B cell (primary cell): ENCODE measurements at regions not wholly inside any gene's neighbourhood (a gene's known extent, or its start where the extent isn't known, plus 50 kb on each side); places are given as distances from the start of the nearest gene placed in this dataset.

Source experiments
- ATAC-seq: fragments of 200-7000 bp; cut with Tn5 transposase; one replicate; pipeline ENCODE4 v1.10.0; 2021; ENCODE audit warnings: low read depth, mild to moderate bottlenecking, moderate number of reproducible peaks, moderate library complexity
- CTCF ChIA-PET: fragments of 350-600 bp; sonication (Branson Sonifier 250); formaldehyde crosslinking; loops from one replicate; lab custom pipeline; 2021; ENCODE audit warnings: antibody characterized with exemption, inconsistent platforms; lab: Charles Lee
- POLR2A ChIA-PET: fragments of 350-600 bp; sonication (Branson Sonifier 250); formaldehyde crosslinking; loops from one replicate; lab custom pipeline; 2021; ENCODE audit warnings: antibody characterized with exemption; lab: Charles Lee
- DNase-seq: peaks from one replicate; pipeline ENCODE4 v3.0.0; 2013
- H2AFZ ChIP-seq: 2 replicates; pipeline ENCODE4 v1.6.1; 2012; ENCODE audit warnings: mild to moderate bottlenecking, low read depth, low read length; ENCODE audit not compliant: insufficient read depth, poor library complexity, severe bottlenecking
- H3K27ac ChIP-seq, 2 donors: 1 replicate in 1 of 2; 2 replicates in 1 of 2; pipeline ENCODE4 v1.5.1; 2012 to 2013; ENCODE audit warnings: low read length in 2 of 2, mild to moderate bottlenecking in 2 of 2, moderate library complexity in 1 of 2
- H3K27me3 ChIP-seq, 4 experiments: fragments of 200-600 bp in 1 of 4; sonication (generic) in 1 of 4; replicated peaks in 1 of 4; 1 replicate in 2 of 4; 2 replicates in 2 of 4; pipeline versions ENCODE4 v1.6.1 to v1.7.0; 2013 to 2016; ENCODE audit warnings: low read length in 3 of 4, mild to moderate bottlenecking in 2 of 4, mixed read lengths in 1 of 4, moderate library complexity in 1 of 4; ENCODE audit not compliant: insufficient read depth in 4 of 4, control insufficient read depth in 3 of 4; ENCODE audit errors: control extremely low read depth in 1 of 4
- H3K36me3 ChIP-seq, 2 experiments: replicated peaks in 1 of 2; 1 replicate in 1 of 2; 2 replicates in 1 of 2; pipeline versions ENCODE4 v1.6.1 to v1.7.1; 2013; ENCODE audit warnings: low read length in 1 of 2; ENCODE audit not compliant: insufficient read depth in 2 of 2, control insufficient read depth in 1 of 2; ENCODE audit errors: control extremely low read depth in 1 of 2, extremely low read depth in 1 of 2
- H3K4me1 ChIP-seq, 2 donors: fragments of 200-600 bp in 1 of 2; sonication (generic) in 1 of 2; 1 replicate in 1 of 2; 2 replicates in 1 of 2; pipeline versions ENCODE4 v1.5.1 to v1.6.1; 2013 to 2017; ENCODE audit warnings: low read length in 2 of 2; ENCODE audit not compliant: control insufficient read depth in 2 of 2, insufficient read depth in 2 of 2
- H3K4me2 ChIP-seq: replicated peaks from 2 replicates; pipeline ENCODE3; 2012; ENCODE audit warnings: mild to moderate bottlenecking, low read depth, low read length; ENCODE audit not compliant: poor library complexity, severe bottlenecking
- H3K4me3 ChIP-seq, 5 experiments: fragments of 200-600 bp in 1 of 5; sonication (generic) in 1 of 5; 1 replicate in 3 of 5; 2 replicates in 2 of 5; pipeline versions ENCODE4 v1.5.1 to v1.7.0; 2011 to 2016; ENCODE audit warnings: low read length in 4 of 5, mild to moderate bottlenecking in 4 of 5, low read depth in 2 of 5, control low read depth in 1 of 5, moderate library complexity in 1 of 5; ENCODE audit not compliant: insufficient read depth in 1 of 5; ENCODE audit errors: control extremely low read depth in 1 of 5, extremely low read depth in 1 of 5
- H3K79me2 ChIP-seq: fragments of 200-600 bp; sonication (generic); one replicate; pipeline ENCODE4 v1.6.0; 2016; ENCODE audit warnings: low read length; ENCODE audit not compliant: control insufficient read depth, insufficient read depth
- H3K9ac ChIP-seq: fragments of 200-600 bp; sonication (generic); 2 replicates; pipeline ENCODE4 v1.6.1; 2017; ENCODE audit warnings: mild to moderate bottlenecking, low read length, moderate library complexity
- H3K9me3 ChIP-seq, 3 donors: one replicate each; pipeline versions ENCODE4 v1.6.1 to v1.7.1; 2013; ENCODE audit warnings: low read length in 2 of 3; ENCODE audit not compliant: control insufficient read depth in 2 of 3, insufficient read depth in 1 of 3; ENCODE audit errors: control extremely low read depth in 1 of 3
- H4K20me1 ChIP-seq: 2 replicates; pipeline ENCODE4 v1.6.0; 2012; ENCODE audit warnings: mild to moderate bottlenecking, low read length; ENCODE audit not compliant: insufficient read depth, control insufficient read depth, poor library complexity, severe bottlenecking
- H3K27ac Mint-ChIP-seq: one replicate; pipeline ENCODE4 v1.8.0; 2021; ENCODE audit warnings: mixed read lengths
- H3K27me3 Mint-ChIP-seq: one replicate; pipeline ENCODE4 v1.8.0; 2021; ENCODE audit warnings: mixed read lengths
- H3K4me1 Mint-ChIP-seq: one replicate; pipeline ENCODE4 v1.8.0; 2021; ENCODE audit warnings: mixed read lengths
- H3K4me3 Mint-ChIP-seq: one replicate; pipeline ENCODE4 v1.8.0; 2021; ENCODE audit warnings: mixed read lengths
- H3K9me3 Mint-ChIP-seq: one replicate; pipeline ENCODE4 v1.8.0; 2022; ENCODE audit warnings: mixed read lengths; ENCODE audit not compliant: insufficient read depth
- EZH2 ChIP-seq: IDR thresholded peaks from 2 replicates; pipeline ENCODE4 v1.6.1; 2012; ENCODE audit warnings: borderline replicate concordance, low read depth, mild to moderate bottlenecking, moderate library complexity, low read length; ENCODE audit not compliant: insufficient read depth, poor library complexity, severe bottlenecking
- WGBS: methylation state at CpG from one replicate; pipeline ENCODE4 v1.1.5; 2013; ENCODE audit warnings: missing lambda C conversion rate; ENCODE audit not compliant: insufficient coverage; 5-methylcytosine and 5-hydroxymethylcytosine counted together
- intact Hi-C: fragments of 100-400 bp; cut with micrococcal nuclease; formaldehyde crosslinking; loops from one replicate; pipeline ENCODE4 v1.10.0; 2022
- TF ChIP-seq, protein P1 (sequence below): fragments of 200-600 bp; IDR thresholded peaks from one replicate; pipeline ENCODE4 v1.8.0; 2022; ENCODE audit warnings: antibody characterized with exemption, mild to moderate bottlenecking

DNA sequence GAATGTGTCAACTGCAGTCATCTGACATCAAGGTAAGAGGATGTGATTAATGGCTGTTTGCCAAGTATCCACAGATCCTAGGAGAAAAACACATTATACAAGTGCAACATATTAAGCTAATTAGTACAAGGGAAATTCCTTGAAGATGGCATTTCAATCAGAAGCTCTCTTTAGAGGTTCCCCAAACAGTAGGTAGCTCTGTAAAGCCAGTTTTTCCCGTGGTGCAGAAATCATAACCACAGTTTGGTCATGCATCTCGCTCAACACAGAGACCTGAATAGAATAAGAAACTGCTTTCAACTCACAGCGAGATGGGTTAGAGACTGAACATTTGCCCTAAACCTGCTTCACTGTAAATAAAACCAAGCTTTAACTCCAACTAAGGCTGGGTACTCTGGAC is 230.5 kb upstream of the CAMK1G start:
- TF ChIP-seq, protein P1, sequence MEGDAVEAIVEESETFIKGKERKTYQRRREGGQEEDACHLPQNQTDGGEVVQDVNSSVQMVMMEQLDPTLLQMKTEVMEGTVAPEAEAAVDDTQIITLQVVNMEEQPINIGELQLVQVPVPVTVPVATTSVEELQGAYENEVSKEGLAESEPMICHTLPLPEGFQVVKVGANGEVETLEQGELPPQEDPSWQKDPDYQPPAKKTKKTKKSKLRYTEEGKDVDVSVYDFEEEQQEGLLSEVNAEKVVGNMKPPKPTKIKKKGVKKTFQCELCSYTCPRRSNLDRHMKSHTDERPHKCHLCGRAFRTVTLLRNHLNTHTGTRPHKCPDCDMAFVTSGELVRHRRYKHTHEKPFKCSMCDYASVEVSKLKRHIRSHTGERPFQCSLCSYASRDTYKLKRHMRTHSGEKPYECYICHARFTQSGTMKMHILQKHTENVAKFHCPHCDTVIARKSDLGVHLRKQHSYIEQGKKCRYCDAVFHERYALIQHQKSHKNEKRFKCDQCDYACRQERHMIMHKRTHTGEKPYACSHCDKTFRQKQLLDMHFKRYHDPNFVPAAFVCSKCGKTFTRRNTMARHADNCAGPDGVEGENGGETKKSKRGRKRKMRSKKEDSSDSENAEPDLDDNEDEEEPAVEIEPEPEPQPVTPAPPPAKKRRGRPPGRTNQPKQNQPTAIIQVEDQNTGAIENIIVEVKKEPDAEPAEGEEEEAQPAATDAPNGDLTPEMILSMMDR = no peak
- no peak for TF ChIP-seq EZH2
- CTCF ChIA-PET = no interaction called here
- no peaks in the 10 kb centered on the region for H3K27me3 ChIP-seq
- H3K4me1 ChIP-seq = no peaks in the 10 kb centered on the region
- H3K27ac ChIP-seq = no peak overlapping the region
- no peak for DNase-seq
- Mint-ChIP-seq H3K27me3 (peaks cover 3% of the 10 kb centered on the region), H3K9me3 (no peaks in the 10 kb centered on the region), H3K4me3 (no peak overlapping the region), H3K4me1 (no peaks in the 10 kb centered on the region), H3K27ac (no peak overlapping the region)
- 40% methylated on average over 1 of the region's 3 CpGs for WGBS
- no peak for ATAC-seq
- no peak overlapping the region for H3K4me3 ChIP-seq
- POLR2A ChIA-PET = no interaction called here
- intact Hi-C loops = no loop called here
- no peaks in the 10 kb centered on the region for H4K20me1 ChIP-seq
- no peak overlapping the region for H3K4me2 ChIP-seq
- no peaks in the 10 kb centered on the region for H3K36me3 ChIP-seq
- H3K9ac ChIP-seq = no peak overlapping the region
- no peaks in the 10 kb centered on the region for H3K79me2 ChIP-seq
- no peak overlapping the region for H2AFZ ChIP-seq
- no peaks in the 10 kb centered on the region for H3K9me3 ChIP-seq

DNA sequence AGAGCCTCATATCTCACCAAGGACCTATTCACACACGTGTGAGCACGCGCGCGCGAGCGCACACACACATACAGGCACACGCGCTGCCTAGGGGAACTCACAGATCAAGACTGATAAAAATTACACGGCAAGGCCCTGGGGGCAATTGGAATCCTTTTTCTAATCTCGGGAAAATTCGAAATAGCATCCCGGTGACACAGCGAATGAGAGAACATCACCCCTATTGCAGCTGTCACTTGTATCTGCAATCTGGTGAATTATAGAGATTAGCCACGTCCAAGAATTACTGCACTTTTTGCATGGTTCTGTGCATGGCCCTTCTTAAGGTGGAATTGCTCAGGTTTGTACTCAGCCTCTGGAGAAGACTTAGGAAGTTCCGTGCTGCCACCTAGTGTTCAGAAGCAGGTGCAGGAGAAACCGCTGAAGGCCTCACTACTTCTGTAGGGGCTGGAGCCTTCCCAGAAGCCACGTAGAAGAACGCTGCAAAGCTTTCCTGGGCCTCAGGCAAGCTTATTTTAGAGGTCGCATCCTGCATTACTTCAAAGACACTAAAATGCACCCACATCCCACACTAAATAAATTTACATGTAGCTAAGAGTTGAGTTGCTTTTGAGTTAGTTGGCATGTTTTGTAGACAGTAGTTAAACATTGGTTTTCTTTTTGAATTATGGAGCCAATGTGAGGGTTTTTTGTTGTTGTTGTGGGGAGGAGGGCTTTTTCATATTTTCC is 229.2 kb upstream of the CAMK1G start:
- ChIA-PET CTCF (interaction anchor here (0.9 to 1.5 kb wide), 2 partner anchors 9 to 10 kb away, joined by 3 to 7 read pairs; no protein-coding TSS in a partner anchor), POLR2A (no interaction called here)
- Mint-ChIP-seq H3K4me3 (no peak overlapping the region), H3K27me3 (no peaks in the 10 kb centered on the region), H3K9me3 (no peaks in the 10 kb centered on the region), H3K27ac (no peak overlapping the region), H3K4me1 (no peaks in the 10 kb centered on the region)
- TF ChIP-seq, protein P1 = peak; percentile 72
- TF ChIP-seq EZH2 = no peak
- peak overlapping the region; percentile 28 for H2AFZ ChIP-seq
- H3K9ac ChIP-seq = no peak overlapping the region
- peaks cover 0 to 2% (median 0%) of the 10 kb centered on the region in 4 experiments for H3K27me3 ChIP-seq
- no peaks in the 10 kb centered on the region for H3K4me1 ChIP-seq
- no peaks in the 10 kb centered on the region for H3K36me3 ChIP-seq
- DNase-seq (peak; percentile 34), ATAC-seq (peak; percentile 36)
- H3K4me2 ChIP-seq = no peak overlapping the region
- no peak overlapping the region for H3K27ac ChIP-seq
- no peaks in the 10 kb centered on the region for H4K20me1 ChIP-seq
- intact Hi-C loops = no loop called here
- no peak overlapping the region for H3K4me3 ChIP-seq
- 72% methylated on average over 17 of the region's 20 CpGs for WGBS
- H3K79me2 ChIP-seq = no peaks in the 10 kb centered on the region
- H3K9me3 ChIP-seq = no peaks in the 10 kb centered on the region
